Thoracic aorta (tissue), 2 donors: ENCODE measurements at regions not wholly inside any gene's neighbourhood (a gene's known extent, or its start where the extent isn't known, plus 50 kb on each side); places are given as distances from the start of the nearest gene placed in this dataset.
"Not testable (repeated sequence)": the region's sequence is repeated elsewhere in the genome, so short reads cannot be mapped to it uniquely, and the experiment has no call there.

ENCODE experiments used
- ATAC-seq: fragments of 150-250 bp; one replicate; pipeline ENCODE4 v1.8.0; 2017; ENCODE audit warnings: low read depth; ENCODE audit not compliant: insufficient number of reproducible peaks, low FRiP score
- DNase-seq: peaks from one replicate; pipeline ENCODE4 v3.0.0-alpha.2; 2020; ENCODE audit warnings: low spot score
- H3K27ac ChIP-seq, 2 donors: fragments of 200-600 bp; sonication (generic); 1 replicate in 1 of 2; 2 replicates in 1 of 2; pipeline ENCODE4 v1.5.1; 2016; ENCODE audit warnings: mild to moderate bottlenecking in 2 of 2, moderate library complexity in 2 of 2
- H3K27me3 ChIP-seq: fragments of 200-600 bp; sonication (generic); replicated peaks from 2 replicates; pipeline ENCODE4 v1.6.0; 2016; ENCODE audit warnings: mild to moderate bottlenecking; ENCODE audit not compliant: insufficient read depth
- H3K36me3 ChIP-seq: fragments of 200-600 bp; sonication (generic); one replicate; pipeline ENCODE4 v1.5.1; 2016
- H3K4me1 ChIP-seq, 2 donors: fragments of 200-600 bp; sonication (generic); 1 replicate in 1 of 2; 2 replicates in 1 of 2; pipeline versions ENCODE4 v1.5.1 to v1.6.0; 2016; ENCODE audit warnings: low read depth in 2 of 2, mild to moderate bottlenecking in 1 of 2; ENCODE audit not compliant: control insufficient read depth in 1 of 2
- H3K4me3 ChIP-seq: fragments of 200-600 bp; sonication (generic); 2 replicates; pipeline ENCODE4 v1.5.1; 2016; ENCODE audit warnings: mild to moderate bottlenecking
- H3K9me3 ChIP-seq: fragments of 200-600 bp; sonication (generic); 2 replicates; pipeline ENCODE4 v1.5.1; 2016
- CTCF ChIP-seq: fragments of 200-600 bp; sonication (generic); IDR thresholded peaks from one replicate; pipeline ENCODE4 v1.5.1; 2019; ENCODE audit warnings: antibody characterized with exemption

- Histone ChIP-seq H3K27me3 (no peaks in the 10 kb centered on the region), H3K27ac (no peak overlapping the region), H3K4me1 (no peaks in the 10 kb centered on the region), H3K4me3 (no peak overlapping the region), H3K36me3 (no peaks in the 10 kb centered on the region), H3K9me3 (no peaks in the 10 kb centered on the region)
- no peak for TF ChIP-seq CTCF
- DNase-seq = no peak
- ATAC-seq = no peak
These were observed 96.9 kb upstream of the MYRIP start for GRCh38 chr3:39712413-39713048.

DNA sequence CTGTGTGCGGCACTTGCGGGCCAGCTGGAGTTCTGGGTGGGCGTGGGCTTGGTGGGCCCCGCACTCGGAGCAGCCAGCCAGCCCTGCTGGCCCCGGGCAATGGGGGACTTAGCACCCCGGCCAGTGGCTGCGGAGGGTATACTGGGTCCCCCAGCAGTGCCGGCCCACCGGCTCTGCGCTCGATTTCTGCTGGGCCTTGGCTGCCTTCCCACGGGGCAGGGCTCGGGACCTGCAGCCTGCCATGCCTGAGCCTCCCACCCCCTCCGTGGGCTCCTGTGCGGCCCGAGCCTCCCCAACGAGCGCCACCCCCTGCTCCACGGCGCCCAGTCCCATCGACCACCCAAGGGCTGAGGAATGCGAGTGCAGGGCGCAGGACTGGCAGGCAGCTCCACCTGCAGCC, 96.1 kb upstream of the MYRIP start:
- not testable (repeated sequence) for H3K27ac ChIP-seq, DNase-seq, H3K27me3 ChIP-seq, H3K36me3 ChIP-seq, ATAC-seq, H3K9me3 ChIP-seq, H3K4me3 ChIP-seq, H3K4me1 ChIP-seq

GRCh38 chr3:39716849-39717248, 92.6 kb upstream of the MYRIP start:
- no peaks in the 10 kb centered on the region for H3K36me3 ChIP-seq
- no peak for TF ChIP-seq CTCF
- no peak overlapping the region for H3K4me3 ChIP-seq
- no peaks in the 10 kb centered on the region for H3K4me1 ChIP-seq
- no peak overlapping the region for H3K27ac ChIP-seq
- ATAC-seq (no peak), DNase-seq (no peak)
- H3K27me3 ChIP-seq = no peaks in the 10 kb centered on the region
- no peaks in the 10 kb centered on the region for H3K9me3 ChIP-seq

GRCh38 chr3:39718674-39719595, 90.5 kb upstream of the MYRIP start:
- Histone ChIP-seq H3K36me3 (no peaks in the 10 kb centered on the region), H3K9me3 (no peaks in the 10 kb centered on the region), H3K4me3 (no peak overlapping the region), H3K27ac (no peak overlapping the region), H3K4me1 (no peaks in the 10 kb centered on the region), H3K27me3 (no peaks in the 10 kb centered on the region)
- DNase-seq (no peak), ATAC-seq (no peak)
- no peak for TF ChIP-seq CTCF

- no peaks in the 10 kb centered on the region for H3K27me3 ChIP-seq
These were observed 88.3 kb upstream of the MYRIP start for GRCh38 chr3:39721076-39721475.

More at GRCh38 chr3:39721076-39721475, 88.3 kb upstream of the MYRIP start:
- Histone ChIP-seq H3K4me3 (no peak overlapping the region), H3K27ac (no peak overlapping the region), H3K9me3 (no peaks in the 10 kb centered on the region), H3K4me1 (no peaks in the 10 kb centered on the region), H3K36me3 (no peaks in the 10 kb centered on the region)
- TF ChIP-seq CTCF = no peak
- no peak for DNase-seq
- no peak for ATAC-seq
